ENCODE measurements at regions not wholly inside any gene's neighbourhood (a gene's known extent, or its start where the extent isn't known, plus 50 kb on each side); places are given as distances from the start of the nearest gene placed in this dataset.

DNA sequence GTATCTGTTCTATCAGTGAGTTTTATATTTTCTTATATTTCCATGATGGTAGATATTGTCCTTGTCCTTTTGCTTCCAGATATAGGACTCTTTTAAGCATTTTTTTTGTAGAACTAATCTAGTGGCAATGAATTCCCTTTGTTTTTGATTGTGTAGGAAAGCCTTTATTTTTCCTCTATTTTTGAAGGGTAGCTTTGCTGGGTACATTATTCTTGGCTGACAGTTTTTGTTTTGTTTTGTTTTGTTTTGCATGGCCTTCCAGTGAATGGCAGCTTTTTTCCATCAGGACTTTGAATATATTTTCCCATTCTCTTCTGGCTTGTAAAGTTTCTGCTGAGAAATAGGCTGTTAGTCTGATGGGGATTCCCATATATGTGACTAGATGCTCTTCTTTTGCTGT, 70.2 kb upstream of the MUCL1 start:
- TF ChIP-seq, protein P1, sequence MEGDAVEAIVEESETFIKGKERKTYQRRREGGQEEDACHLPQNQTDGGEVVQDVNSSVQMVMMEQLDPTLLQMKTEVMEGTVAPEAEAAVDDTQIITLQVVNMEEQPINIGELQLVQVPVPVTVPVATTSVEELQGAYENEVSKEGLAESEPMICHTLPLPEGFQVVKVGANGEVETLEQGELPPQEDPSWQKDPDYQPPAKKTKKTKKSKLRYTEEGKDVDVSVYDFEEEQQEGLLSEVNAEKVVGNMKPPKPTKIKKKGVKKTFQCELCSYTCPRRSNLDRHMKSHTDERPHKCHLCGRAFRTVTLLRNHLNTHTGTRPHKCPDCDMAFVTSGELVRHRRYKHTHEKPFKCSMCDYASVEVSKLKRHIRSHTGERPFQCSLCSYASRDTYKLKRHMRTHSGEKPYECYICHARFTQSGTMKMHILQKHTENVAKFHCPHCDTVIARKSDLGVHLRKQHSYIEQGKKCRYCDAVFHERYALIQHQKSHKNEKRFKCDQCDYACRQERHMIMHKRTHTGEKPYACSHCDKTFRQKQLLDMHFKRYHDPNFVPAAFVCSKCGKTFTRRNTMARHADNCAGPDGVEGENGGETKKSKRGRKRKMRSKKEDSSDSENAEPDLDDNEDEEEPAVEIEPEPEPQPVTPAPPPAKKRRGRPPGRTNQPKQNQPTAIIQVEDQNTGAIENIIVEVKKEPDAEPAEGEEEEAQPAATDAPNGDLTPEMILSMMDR (IDR thresholded peaks at IDR 0.05; ENCODE audit: insufficient read depth, low read length): no peak
- TF ChIP-seq, protein P2, sequence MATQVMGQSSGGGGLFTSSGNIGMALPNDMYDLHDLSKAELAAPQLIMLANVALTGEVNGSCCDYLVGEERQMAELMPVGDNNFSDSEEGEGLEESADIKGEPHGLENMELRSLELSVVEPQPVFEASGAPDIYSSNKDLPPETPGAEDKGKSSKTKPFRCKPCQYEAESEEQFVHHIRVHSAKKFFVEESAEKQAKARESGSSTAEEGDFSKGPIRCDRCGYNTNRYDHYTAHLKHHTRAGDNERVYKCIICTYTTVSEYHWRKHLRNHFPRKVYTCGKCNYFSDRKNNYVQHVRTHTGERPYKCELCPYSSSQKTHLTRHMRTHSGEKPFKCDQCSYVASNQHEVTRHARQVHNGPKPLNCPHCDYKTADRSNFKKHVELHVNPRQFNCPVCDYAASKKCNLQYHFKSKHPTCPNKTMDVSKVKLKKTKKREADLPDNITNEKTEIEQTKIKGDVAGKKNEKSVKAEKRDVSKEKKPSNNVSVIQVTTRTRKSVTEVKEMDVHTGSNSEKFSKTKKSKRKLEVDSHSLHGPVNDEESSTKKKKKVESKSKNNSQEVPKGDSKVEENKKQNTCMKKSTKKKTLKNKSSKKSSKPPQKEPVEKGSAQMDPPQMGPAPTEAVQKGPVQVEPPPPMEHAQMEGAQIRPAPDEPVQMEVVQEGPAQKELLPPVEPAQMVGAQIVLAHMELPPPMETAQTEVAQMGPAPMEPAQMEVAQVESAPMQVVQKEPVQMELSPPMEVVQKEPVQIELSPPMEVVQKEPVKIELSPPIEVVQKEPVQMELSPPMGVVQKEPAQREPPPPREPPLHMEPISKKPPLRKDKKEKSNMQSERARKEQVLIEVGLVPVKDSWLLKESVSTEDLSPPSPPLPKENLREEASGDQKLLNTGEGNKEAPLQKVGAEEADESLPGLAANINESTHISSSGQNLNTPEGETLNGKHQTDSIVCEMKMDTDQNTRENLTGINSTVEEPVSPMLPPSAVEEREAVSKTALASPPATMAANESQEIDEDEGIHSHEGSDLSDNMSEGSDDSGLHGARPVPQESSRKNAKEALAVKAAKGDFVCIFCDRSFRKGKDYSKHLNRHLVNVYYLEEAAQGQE (IDR thresholded peaks at IDR 0.05; ENCODE audit: insufficient replicate concordance, low read depth): no peak
